ENCODE measurements at regions not wholly inside any gene's neighbourhood (a gene's known extent, or its start where the extent isn't known, plus 50 kb on each side); places are given as distances from the start of the nearest gene placed in this dataset.

- no peaks in the 10 kb centered on the region for H3K27me3 ChIP-seq (ENCODE audit: control insufficient read depth in 1 of 2, insufficient read depth in 2 of 2, low read length in 2 of 2)
- ChIA-PET POLR2A (no interaction called here), CTCF (no interaction called here)
- no peak for TF ChIP-seq CTCF (IDR thresholded peaks at IDR 0.05)
- H3K36me3 Mint-ChIP-seq (ENCODE audit: low read depth) = no peaks in the 10 kb centered on the region
- DNase-seq (no peak), ATAC-seq (ENCODE audit: poor library complexity) (no peak)
- H3K36me3 ChIP-seq (ENCODE audit: insufficient read depth, low read length) = no peaks in the 10 kb centered on the region
- peaks cover 0 to 5% of the 10 kb centered on the region in 2 experiments for H3K9me3 ChIP-seq (ENCODE audit: control insufficient read depth in 1 of 2, insufficient read depth in 1 of 2, low read length in 2 of 2)
- H3K4me3 Mint-ChIP-seq = no peak overlapping the region
- H3K4me1 Mint-ChIP-seq (ENCODE audit: low read depth) = no peaks in the 10 kb centered on the region
- H3K9me3 Mint-ChIP-seq = no peaks in the 10 kb centered on the region
- no peak overlapping the region for H3K4me3 ChIP-seq (ENCODE audit: low read length)
- H3K27me3 Mint-ChIP-seq = no peaks in the 10 kb centered on the region
- intact Hi-C loops (cut with DNase I, micrococcal nuclease) = no loop called here
- no peaks in the 10 kb centered on the region for H3K4me1 ChIP-seq (ENCODE audit: insufficient read depth, low read length)
- H3K27ac Mint-ChIP-seq = no peak overlapping the region
- no peak overlapping the region for H3K27ac ChIP-seq (ENCODE audit: low read depth in 1 of 2, low read length in 2 of 2)
Observed at GRCh38 chr7:46660402-46660980, 739.4 kb upstream of the IGFBP3 start.

GRCh38 chr7:46658281-46658680 is 737.2 kb upstream of the IGFBP3 start:
- Mint-ChIP-seq H3K4me3 (no peak overlapping the region), H3K4me1 (ENCODE audit: low read depth) (no peaks in the 10 kb centered on the region), H3K9me3 (no peaks in the 10 kb centered on the region), H3K27ac (no peak overlapping the region), H3K27me3 (no peaks in the 10 kb centered on the region), H3K36me3 (ENCODE audit: low read depth) (no peaks in the 10 kb centered on the region)
- ChIA-PET CTCF (no interaction called here), POLR2A (interaction anchor here (0.6 kb wide), 1 partner anchor 109 kb away, joined by 3 read pairs; no protein-coding TSS in a partner anchor)
- Histone ChIP-seq H3K9me3 (ENCODE audit: control insufficient read depth in 1 of 2, insufficient read depth in 1 of 2, low read length in 2 of 2) (no peaks in the 10 kb centered on the region), H3K27ac (ENCODE audit: low read depth in 1 of 2, low read length in 2 of 2) (no peak overlapping the region), H3K4me3 (ENCODE audit: low read length) (no peak overlapping the region), H3K27me3 (ENCODE audit: control insufficient read depth in 1 of 2, insufficient read depth in 2 of 2, low read length in 2 of 2) (no peaks in the 10 kb centered on the region), H3K36me3 (ENCODE audit: insufficient read depth, low read length) (no peaks in the 10 kb centered on the region), H3K4me1 (ENCODE audit: insufficient read depth, low read length) (no peaks in the 10 kb centered on the region)
- intact Hi-C loops (cut with DNase I, micrococcal nuclease) = no loop called here
- no peak for ATAC-seq (ENCODE audit: poor library complexity)
- TF ChIP-seq CTCF (IDR thresholded peaks at IDR 0.05) = no peak
- DNase-seq = no peak

GRCh38 chr7:46654546-46655443 is 733.7 kb upstream of the IGFBP3 start:
- Mint-ChIP-seq H3K9me3 (peaks cover 4% of the 10 kb centered on the region), H3K27ac (no peak overlapping the region), H3K4me1 (ENCODE audit: low read depth) (no peaks in the 10 kb centered on the region), H3K36me3 (ENCODE audit: low read depth) (no peaks in the 10 kb centered on the region), H3K4me3 (no peak overlapping the region), H3K27me3 (no peaks in the 10 kb centered on the region)
- DNase-seq = no peak
- Histone ChIP-seq H3K4me1 (ENCODE audit: insufficient read depth, low read length) (no peaks in the 10 kb centered on the region), H3K9me3 (ENCODE audit: control insufficient read depth in 1 of 2, insufficient read depth in 1 of 2, low read length in 2 of 2) (peaks cover 0 to 4% of the 10 kb centered on the region in 2 experiments), H3K36me3 (ENCODE audit: insufficient read depth, low read length) (no peaks in the 10 kb centered on the region), H3K27ac (ENCODE audit: low read depth in 1 of 2, low read length in 2 of 2) (no peak overlapping the region), H3K4me3 (ENCODE audit: low read length) (no peak overlapping the region), H3K27me3 (ENCODE audit: control insufficient read depth in 1 of 2, insufficient read depth in 2 of 2, low read length in 2 of 2) (no peaks in the 10 kb centered on the region)
- ChIA-PET CTCF (no interaction called here), POLR2A (no interaction called here)
- no peak for ATAC-seq (ENCODE audit: poor library complexity)
- intact Hi-C loops (cut with DNase I, micrococcal nuclease) = no loop called here
- TF ChIP-seq CTCF (IDR thresholded peaks at IDR 0.05) = no peak

Data from CD4-positive, alpha-beta T cell (primary cell).